Breast epithelium (tissue), 4 donors: ENCODE measurements at regions not wholly inside any gene's neighbourhood (a gene's known extent, or its start where the extent isn't known, plus 50 kb on each side); places are given as distances from the start of the nearest gene placed in this dataset.

Source experiments
- DNase-seq, 2 donors: peaks; one replicate each; pipeline ENCODE4 v3.0.0-alpha.2; 2019; ENCODE audit warnings: low spot score in 2 of 2
- H3K27ac ChIP-seq, 2 donors: fragments of 200-600 bp; sonication (generic) in 1 of 2; one replicate each; pipeline ENCODE4 v1.5.1; 2016 to 2019; ENCODE audit warnings: mild to moderate bottlenecking in 1 of 2
- H3K27me3 ChIP-seq, 2 donors: fragments of 200-600 bp; sonication (generic) in 1 of 2; one replicate each; pipeline versions ENCODE4 v1.5.1 to v1.6.0; 2017 to 2019; ENCODE audit warnings: control low read depth in 1 of 2, mild to moderate bottlenecking in 1 of 2
- H3K36me3 ChIP-seq: fragments of 200-600 bp; one replicate; pipeline ENCODE4 v1.5.1; 2019
- H3K4me1 ChIP-seq, 2 donors: fragments of 200-600 bp; sonication (generic); one replicate each; pipeline ENCODE4 v1.5.1; 2016 to 2019; ENCODE audit warnings: control low read depth in 1 of 2
- H3K4me3 ChIP-seq, 3 donors: fragments of 200-600 bp; sonication (generic); 1 replicate in 2 of 3; 2 replicates in 1 of 3; pipeline ENCODE4 v1.5.1; 2016 to 2019; ENCODE audit warnings: mild to moderate bottlenecking in 3 of 3, moderate library complexity in 2 of 3
- H3K9me3 ChIP-seq, 2 donors: fragments of 200-600 bp; sonication (generic) in 1 of 2; one replicate each; pipeline ENCODE4 v1.5.1; 2016 to 2019; ENCODE audit warnings: control low read depth in 1 of 2
- POLR2A ChIP-seq: fragments of 450-650 bp; IDR thresholded peaks from one replicate; pipeline ENCODE4 v1.6.1; 2016; ENCODE audit warnings: antibody characterized with exemption, mild to moderate bottlenecking, moderate library complexity
- POLR2AphosphoS5 ChIP-seq, 3 donors: sonication (generic); formaldehyde crosslinking; IDR thresholded peaks; one replicate each; pipeline ENCODE4 v1.6.1; 2017; ENCODE audit warnings: antibody characterized with exemption in 3 of 3
- intact Hi-C: fragments of 100-400 bp; cut with DNase I; formaldehyde crosslinking; loops from one replicate; pipeline ENCODE4 v1.15.1; 2023; ENCODE audit warnings: low total_unique reads
- TF ChIP-seq, protein P1 (sequence below), 3 donors: fragments of 450-650 bp; IDR thresholded peaks; one replicate each; pipeline ENCODE4 v1.5.1; 2016 to 2017; ENCODE audit warnings: antibody characterized with exemption in 3 of 3, mild to moderate bottlenecking in 3 of 3, moderate library complexity in 3 of 3

- TF ChIP-seq POLR2AphosphoS5 (IDR thresholded peaks at IDR 0.05) (no peak), POLR2A (no peak)
- TF ChIP-seq, protein P1, sequence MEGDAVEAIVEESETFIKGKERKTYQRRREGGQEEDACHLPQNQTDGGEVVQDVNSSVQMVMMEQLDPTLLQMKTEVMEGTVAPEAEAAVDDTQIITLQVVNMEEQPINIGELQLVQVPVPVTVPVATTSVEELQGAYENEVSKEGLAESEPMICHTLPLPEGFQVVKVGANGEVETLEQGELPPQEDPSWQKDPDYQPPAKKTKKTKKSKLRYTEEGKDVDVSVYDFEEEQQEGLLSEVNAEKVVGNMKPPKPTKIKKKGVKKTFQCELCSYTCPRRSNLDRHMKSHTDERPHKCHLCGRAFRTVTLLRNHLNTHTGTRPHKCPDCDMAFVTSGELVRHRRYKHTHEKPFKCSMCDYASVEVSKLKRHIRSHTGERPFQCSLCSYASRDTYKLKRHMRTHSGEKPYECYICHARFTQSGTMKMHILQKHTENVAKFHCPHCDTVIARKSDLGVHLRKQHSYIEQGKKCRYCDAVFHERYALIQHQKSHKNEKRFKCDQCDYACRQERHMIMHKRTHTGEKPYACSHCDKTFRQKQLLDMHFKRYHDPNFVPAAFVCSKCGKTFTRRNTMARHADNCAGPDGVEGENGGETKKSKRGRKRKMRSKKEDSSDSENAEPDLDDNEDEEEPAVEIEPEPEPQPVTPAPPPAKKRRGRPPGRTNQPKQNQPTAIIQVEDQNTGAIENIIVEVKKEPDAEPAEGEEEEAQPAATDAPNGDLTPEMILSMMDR (IDR thresholded peaks at IDR 0.05), result no peak
- Histone ChIP-seq H3K36me3 (no peaks in the 10 kb centered on the region), H3K9me3 (no peaks in the 10 kb centered on the region), H3K27me3 (no peaks in the 10 kb centered on the region), H3K27ac (no peak overlapping the region), H3K4me1 (no peaks in the 10 kb centered on the region), H3K4me3 (no peak overlapping the region)
- no peak for DNase-seq
- intact Hi-C loops, result no loop called here
Measured at GRCh38 chr20:39282619-39283092, 320.5 kb downstream of the DHX35 start.

- no peaks in the 10 kb centered on the region for H3K36me3 ChIP-seq
- DNase-seq, result no peak
- no peak overlapping the region for H3K4me3 ChIP-seq
- no peaks in the 10 kb centered on the region for H3K4me1 ChIP-seq
- no peaks in the 10 kb centered on the region for H3K9me3 ChIP-seq
- TF ChIP-seq POLR2AphosphoS5 (IDR thresholded peaks at IDR 0.05), result no peak
- TF ChIP-seq POLR2A, result no peak
- TF ChIP-seq, protein P1 (IDR thresholded peaks at IDR 0.05), result no peak
- no peaks in the 10 kb centered on the region for H3K27me3 ChIP-seq
- H3K27ac ChIP-seq, result no peak overlapping the region
- intact Hi-C loops, result no loop called here
Measured at GRCh38 chr20:39280875-39281274, 318.7 kb downstream of the DHX35 start.

DNA sequence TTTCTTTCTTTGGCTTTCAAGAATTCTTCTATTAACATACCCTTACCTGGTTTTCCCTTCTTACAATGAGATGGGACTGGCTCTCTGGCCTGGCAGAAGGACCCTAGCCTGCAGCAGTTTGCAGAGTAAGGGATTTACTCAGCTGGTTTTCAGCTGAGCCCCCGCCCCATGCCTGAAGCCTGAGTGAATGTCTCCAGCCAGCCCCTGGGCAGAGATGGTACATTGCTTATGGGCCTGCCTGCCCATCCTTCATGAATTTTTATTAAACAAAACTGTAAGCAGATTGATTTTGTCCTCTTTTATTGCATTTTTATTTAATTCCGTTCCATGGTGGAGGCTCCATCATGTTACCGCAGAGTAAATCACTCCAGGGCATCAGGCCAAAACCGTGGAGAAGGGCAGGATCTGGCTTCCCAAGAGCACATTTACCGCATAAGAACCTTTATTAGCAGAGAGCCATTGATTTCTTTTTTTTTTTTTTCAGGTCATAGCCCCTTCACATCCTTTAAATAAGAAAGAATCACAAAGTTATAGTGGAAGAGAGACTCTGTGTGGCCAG is 316.2 kb downstream of the DHX35 start:
- no peak overlapping the region for H3K27ac ChIP-seq
- no peak for DNase-seq
- no peak for TF ChIP-seq POLR2A
- TF ChIP-seq, protein P1 (IDR thresholded peaks at IDR 0.05), result no peak
- no peak for TF ChIP-seq POLR2AphosphoS5 (IDR thresholded peaks at IDR 0.05)
- H3K4me3 ChIP-seq, result no peak overlapping the region
- intact Hi-C loops, result no loop called here
- H3K9me3 ChIP-seq, result no peaks in the 10 kb centered on the region
- no peaks in the 10 kb centered on the region for H3K36me3 ChIP-seq
- no peaks in the 10 kb centered on the region for H3K4me1 ChIP-seq
- no peaks in the 10 kb centered on the region for H3K27me3 ChIP-seq

- no peak for DNase-seq
- no peaks in the 10 kb centered on the region for H3K4me1 ChIP-seq
- H3K9me3 ChIP-seq, result no peaks in the 10 kb centered on the region
- H3K27ac ChIP-seq, result no peak overlapping the region
- no peaks in the 10 kb centered on the region for H3K27me3 ChIP-seq
- H3K4me3 ChIP-seq, result no peak overlapping the region
- intact Hi-C loops, result no loop called here
- TF ChIP-seq POLR2A, result no peak
- TF ChIP-seq, protein P1 (IDR thresholded peaks at IDR 0.05), result no peak
- no peak for TF ChIP-seq POLR2AphosphoS5 (IDR thresholded peaks at IDR 0.05)
- no peaks in the 10 kb centered on the region for H3K36me3 ChIP-seq
Measured at GRCh38 chr20:39277185-39277584, 315.0 kb downstream of the DHX35 start.

GRCh38 chr20:39270837-39271604 is 308.9 kb downstream of the DHX35 start:
- Histone ChIP-seq H3K27me3 (no peaks in the 10 kb centered on the region), H3K27ac (peak overlapping the region in 1 of 2 donors; percentile 13), H3K4me3 (no peak overlapping the region), H3K9me3 (no peaks in the 10 kb centered on the region), H3K4me1 (no peaks in the 10 kb centered on the region), H3K36me3 (no peaks in the 10 kb centered on the region)
- intact Hi-C loops, result no loop called here
- no peak for DNase-seq
- no peak for TF ChIP-seq POLR2A
- TF ChIP-seq, protein P1 (IDR thresholded peaks at IDR 0.05), result no peak
- no peak for TF ChIP-seq POLR2AphosphoS5 (IDR thresholded peaks at IDR 0.05)
